HEK293T (cell line): ENCODE measurements at regions not wholly inside any gene's neighbourhood (a gene's known extent, or its start where the extent isn't known, plus 50 kb on each side); places are given as distances from the start of the nearest gene placed in this dataset.

Experiments
- ELF4 ChIP-seq: fragments of 450-650 bp; IDR thresholded peaks from 2 replicates; pipeline ENCODE4 v1.6.1; 2017; ENCODE audit warnings: antibody characterized with exemption
- FOXA1 ChIP-seq: fragments of 450-650 bp; IDR thresholded peaks from 2 replicates; pipeline ENCODE4 v1.6.1; 2016; ENCODE audit warnings: mild to moderate bottlenecking
- FOXK2 ChIP-seq: fragments of 450-650 bp; IDR thresholded peaks from 2 replicates; pipeline ENCODE4 v1.6.1; 2016; ENCODE audit warnings: mild to moderate bottlenecking
- FOXM1 ChIP-seq: fragments of 450-650 bp; IDR thresholded peaks from 2 replicates; pipeline ENCODE4 v1.6.1; 2017; ENCODE audit warnings: mild to moderate bottlenecking, borderline replicate concordance
- HDGF ChIP-seq: fragments of 450-650 bp; IDR thresholded peaks from 2 replicates; pipeline ENCODE4 v1.6.1; 2017; ENCODE audit warnings: antibody characterized with exemption, borderline replicate concordance
- L3MBTL2 ChIP-seq: fragments of 450-650 bp; conservative IDR thresholded peaks from 2 replicates; pipeline ENCODE4 v1.6.1; 2016; ENCODE audit warnings: mild to moderate bottlenecking
- LEF1 ChIP-seq: fragments of 450-650 bp; IDR thresholded peaks from 2 replicates; pipeline ENCODE4 v1.6.1; 2017; ENCODE audit warnings: mild to moderate bottlenecking, borderline replicate concordance
- NFRKB ChIP-seq: fragments of 450-650 bp; IDR thresholded peaks from 2 replicates; pipeline ENCODE4 v1.6.1; 2016; ENCODE audit warnings: mild to moderate bottlenecking, moderate library complexity
- PKNOX1 ChIP-seq: fragments of 450-650 bp; IDR thresholded peaks from 2 replicates; pipeline ENCODE4 v1.6.1; 2016
- SUZ12 ChIP-seq: fragments of 450-650 bp; IDR thresholded peaks from 2 replicates; pipeline ENCODE4 v1.6.1; 2016; ENCODE audit warnings: mild to moderate bottlenecking
- TARDBP ChIP-seq: fragments of 450-650 bp; IDR thresholded peaks from 2 replicates; pipeline ENCODE4 v1.6.1; 2016
- ZNF384 ChIP-seq: fragments of 450-650 bp; IDR thresholded peaks from 2 replicates; pipeline ENCODE4 v1.6.1; 2016

DNA sequence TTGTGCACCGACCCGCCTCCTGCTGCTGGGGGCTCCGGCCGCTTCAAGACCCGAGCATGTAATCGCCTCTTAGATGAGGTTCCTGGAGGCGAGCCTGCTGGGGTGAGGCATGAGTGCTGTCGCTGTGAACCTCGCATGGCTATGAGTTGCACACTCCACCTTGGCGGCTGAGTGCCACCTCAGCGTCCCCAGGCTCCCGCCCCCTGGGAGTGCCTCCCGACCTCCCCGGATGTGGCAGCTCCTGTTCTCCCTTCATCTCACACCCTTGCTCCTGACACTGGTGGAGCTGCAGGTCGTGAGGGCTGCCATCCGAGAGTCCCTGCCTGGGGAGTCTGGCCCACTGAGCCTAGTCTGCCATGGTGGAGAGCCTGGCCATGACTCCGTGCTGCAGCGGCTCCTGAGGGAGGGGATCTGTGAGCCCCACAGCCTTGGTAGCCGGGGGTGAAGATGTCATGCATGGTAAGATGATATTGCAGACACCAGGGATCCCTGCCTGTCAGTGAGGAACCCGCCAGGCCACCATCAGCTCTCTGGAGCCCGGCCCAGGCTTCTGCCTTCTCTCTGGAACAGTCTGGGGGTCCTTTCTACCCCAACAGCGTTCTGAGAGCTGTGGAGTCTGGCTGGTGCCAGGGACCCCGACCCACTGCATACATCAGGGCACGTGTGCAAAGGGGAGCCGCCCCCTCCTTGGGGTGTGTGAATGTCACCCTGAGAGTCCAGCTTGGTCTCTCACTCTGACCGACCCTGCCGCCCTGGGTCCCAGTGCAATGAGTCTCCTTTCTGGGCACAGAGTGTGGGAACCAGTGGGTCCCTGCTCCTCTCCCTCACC, 61.6 kb upstream of the HS6ST1 start:
- TF ChIP-seq FOXK2 = no peak
- TF ChIP-seq SUZ12 = no peak
- no peak for TF ChIP-seq NFRKB
- no peak for TF ChIP-seq TARDBP
- no peak for TF ChIP-seq L3MBTL2
- TF ChIP-seq ELF4 = no peak
- TF ChIP-seq HDGF = no peak
- no peak for TF ChIP-seq ZNF384
- TF ChIP-seq LEF1 = no peak
- no peak for TF ChIP-seq FOXM1
- TF ChIP-seq PKNOX1 = no peak
- no peak for TF ChIP-seq FOXA1
